ENCODE measurements at regions not wholly inside any gene's neighbourhood (a gene's known extent, or its start where the extent isn't known, plus 50 kb on each side); places are given as distances from the start of the nearest gene placed in this dataset.

DNA sequence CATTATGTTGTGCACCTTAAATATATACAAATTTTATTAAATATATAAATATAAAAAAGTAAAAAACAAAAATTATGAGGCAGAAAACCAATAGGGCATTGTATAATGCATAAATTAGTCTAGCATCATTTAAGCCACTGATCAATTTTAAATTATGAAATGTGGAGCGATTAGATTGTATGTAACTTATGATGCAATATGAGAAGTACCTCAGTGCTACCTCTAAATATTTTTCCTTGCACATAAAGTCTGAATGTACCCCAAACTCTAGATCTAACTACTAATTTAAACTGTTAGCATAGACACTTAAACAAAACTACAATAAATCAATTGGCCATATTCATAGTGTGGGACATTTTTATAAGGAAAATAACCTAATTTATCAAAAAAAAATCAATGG lies 1178.5 kb upstream of the MIR17HG start:
- no peak for DNase-seq (ENCODE audit: low spot score)

DNA sequence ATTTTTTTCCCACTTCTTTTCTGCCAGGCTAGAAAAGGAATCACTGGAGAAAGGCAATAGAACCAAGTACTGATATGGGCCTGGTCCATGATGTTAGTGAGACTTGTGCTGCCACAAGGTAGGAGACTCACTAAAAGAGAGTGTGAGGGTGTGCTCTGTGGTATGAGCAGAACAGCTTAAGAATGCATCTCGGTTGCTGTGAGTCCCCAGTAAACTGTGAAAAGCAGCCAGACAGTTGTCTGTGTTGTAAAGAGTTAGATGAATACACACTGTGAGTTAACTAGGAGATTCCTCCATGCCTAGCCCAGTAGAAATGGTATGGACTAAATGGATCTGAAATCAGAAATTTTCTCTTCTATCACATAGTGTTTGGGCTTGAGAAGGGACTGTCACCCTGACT lies 1177.3 kb upstream of the MIR17HG start:
- no peak for DNase-seq (ENCODE audit: low spot score)

DNA sequence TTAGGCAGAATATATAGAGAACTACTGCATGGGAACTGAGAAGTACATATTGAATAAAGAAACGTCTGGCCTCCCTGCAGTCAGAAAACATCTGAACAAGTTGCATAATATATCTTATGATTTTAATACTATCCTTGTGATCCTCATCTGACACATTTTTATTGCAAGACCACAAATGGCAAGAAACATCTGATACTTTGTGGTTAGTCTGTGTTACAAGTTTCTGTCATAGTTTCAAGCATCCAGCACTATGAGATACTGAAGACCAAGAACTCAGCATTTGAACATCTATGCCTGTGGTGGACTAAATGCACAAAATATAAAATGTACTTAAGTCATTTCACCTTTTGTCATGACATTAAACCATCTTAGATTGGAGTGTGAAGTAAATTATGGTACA lies 1175.8 kb upstream of the MIR17HG start:
- no peak for DNase-seq (ENCODE audit: low spot score)

DNA sequence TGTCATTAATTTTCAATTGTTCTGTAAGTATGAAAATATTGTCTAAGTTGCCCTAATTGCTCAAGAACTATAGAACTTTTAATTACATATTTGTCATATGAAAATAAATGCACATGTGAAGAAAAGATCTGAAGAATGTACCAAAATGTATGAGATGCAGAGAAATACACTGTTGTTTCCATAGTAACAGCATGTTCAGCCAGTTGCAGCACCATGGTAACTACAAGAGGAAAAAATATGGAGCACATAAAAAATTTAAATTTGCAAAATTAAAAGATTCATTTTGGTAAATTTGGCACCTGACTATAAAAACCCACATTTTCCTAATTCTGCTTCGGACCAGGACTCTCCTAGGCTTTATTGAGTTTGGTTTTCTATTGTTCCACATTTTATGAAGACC lies 1170.0 kb upstream of the MIR17HG start:
- DNase-seq (ENCODE audit: low spot score): no peak

DNA sequence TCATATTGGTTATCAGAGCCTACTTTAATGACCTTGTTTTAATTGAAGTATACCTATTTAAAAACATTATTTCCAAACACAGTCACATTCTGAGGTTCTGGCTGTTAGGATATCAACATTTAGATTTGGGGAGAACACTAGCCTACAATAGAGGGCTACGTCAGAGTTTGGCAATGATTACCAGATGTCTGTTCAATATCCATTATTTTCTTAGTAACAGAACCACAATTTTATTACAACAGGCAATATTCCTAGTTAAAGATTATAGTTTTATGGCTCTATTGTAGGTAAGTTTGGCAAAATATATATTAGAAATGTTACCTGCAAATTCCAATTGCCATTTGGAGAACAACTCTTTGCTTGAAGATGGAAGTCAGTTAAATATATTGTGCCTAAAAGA lies 1163.1 kb upstream of the MIR17HG start:
- DNase-seq (ENCODE audit: low spot score): no peak

DNA sequence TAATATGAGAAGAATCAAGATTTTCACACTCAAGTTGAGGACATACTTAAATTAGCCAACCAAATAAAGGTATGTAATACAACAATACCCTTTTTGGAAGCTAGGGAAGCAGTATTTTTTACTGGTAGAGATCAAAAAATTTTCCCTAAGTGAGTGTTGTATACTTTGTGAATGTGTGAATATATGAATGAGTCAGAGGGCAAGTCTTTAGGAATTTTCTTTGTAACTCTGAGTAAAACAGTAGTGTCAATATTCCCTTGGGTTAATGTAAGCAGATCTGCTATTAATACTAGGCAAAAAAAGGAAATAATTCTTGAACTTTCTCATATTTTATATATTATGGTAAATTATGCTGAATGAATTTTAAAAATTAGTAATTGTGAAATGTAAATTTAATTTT lies 1161.8 kb upstream of the MIR17HG start:
- DNase-seq (ENCODE audit: low spot score): no peak

DNA sequence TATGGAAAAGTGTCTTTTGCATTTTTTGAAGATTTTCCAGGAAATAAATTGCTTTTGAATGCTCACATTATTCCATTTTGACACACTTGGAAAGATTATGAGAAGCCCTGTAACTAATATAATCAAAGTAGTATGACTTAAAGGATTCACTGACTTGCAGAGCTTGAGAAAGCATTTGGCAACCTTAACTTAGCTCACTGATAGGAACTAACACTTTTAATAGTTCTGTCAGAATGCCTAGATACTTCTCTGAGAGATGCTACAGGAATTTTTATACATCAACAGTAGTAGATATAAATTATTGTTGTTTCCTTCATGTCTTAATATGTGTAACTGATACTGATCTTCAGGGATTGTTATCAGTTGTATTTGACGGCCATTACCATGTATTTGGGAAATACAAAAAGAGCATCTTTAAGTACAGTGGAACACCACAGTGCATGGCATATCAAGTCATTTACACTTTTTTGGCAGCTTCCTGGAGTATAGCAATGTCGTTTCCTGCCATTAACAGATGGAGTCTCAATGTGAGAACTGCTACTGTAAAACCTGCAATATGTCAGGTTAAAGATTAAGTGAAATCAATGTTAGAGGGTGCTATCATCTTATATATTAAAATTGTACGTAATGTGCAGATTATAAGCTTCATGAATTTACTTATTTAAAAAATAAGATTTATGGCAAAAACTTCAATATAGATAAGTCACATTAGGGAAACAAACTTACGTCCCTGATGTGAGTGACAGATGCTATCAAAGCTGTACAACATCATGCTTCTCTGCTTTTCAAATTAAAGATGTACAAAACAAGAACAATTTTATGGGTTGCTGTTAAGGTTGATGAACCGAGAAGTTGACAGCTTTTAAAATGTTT lies 1159.8 kb upstream of the MIR17HG start:
- DNase-seq (ENCODE audit: low spot score): no peak

DNA sequence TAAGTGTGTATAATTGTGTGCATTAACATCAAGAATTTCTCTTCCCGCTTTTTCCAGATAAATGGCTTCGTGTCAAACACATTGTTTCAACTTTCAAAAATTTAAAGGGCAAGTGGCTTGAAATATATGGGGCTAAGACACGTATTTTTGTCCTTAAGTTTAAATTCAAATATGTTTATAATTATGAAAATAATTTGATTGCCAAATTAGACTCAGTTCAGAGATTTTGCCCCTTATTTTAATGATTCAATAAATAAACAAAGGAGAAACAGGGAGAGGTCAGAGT lies 1159.2 kb upstream of the MIR17HG start:
- DNase-seq (ENCODE audit: low spot score): no peak

DNA sequence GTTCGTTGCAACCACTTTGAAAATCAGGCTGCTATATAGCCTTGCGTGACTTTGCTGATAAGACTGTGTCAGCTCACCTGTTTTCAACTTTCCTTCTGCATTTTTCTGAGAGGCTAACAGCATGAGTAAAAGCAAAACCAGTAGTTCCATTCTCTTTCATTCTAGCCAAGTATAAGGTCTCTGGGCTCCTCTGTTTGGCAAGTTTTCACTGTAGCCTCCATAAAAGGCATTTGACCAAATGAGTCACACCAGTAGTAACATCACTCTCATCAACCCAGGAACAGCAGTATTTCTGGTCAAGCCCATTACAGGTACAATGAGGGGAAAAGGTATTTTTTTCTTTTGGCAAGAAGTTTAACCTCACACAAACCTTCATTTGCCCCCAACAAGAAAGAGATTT lies 1149.8 kb upstream of the MIR17HG start:
- DNase-seq (ENCODE audit: low spot score): no peak

DNA sequence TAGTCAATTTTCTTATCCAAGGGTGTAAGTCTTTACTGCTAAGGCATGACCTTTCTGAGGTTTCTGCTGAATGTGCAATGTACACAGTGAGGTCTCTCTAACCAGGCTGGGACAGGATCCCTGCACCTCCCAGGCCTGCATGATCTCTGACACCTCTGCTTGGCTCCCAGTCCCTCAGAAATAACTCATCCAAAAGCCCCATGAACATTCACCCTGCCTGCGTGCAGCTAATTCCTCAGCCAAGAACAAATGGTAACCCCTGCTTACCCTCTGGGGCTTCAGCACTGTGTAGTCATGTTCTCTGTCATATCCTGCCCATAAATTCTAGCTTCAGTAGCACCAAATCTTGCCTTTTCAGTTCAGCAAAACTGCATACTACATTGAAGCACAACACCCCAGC lies 1146.3 kb upstream of the MIR17HG start:
- no peak for DNase-seq (ENCODE audit: low spot score)

DNA sequence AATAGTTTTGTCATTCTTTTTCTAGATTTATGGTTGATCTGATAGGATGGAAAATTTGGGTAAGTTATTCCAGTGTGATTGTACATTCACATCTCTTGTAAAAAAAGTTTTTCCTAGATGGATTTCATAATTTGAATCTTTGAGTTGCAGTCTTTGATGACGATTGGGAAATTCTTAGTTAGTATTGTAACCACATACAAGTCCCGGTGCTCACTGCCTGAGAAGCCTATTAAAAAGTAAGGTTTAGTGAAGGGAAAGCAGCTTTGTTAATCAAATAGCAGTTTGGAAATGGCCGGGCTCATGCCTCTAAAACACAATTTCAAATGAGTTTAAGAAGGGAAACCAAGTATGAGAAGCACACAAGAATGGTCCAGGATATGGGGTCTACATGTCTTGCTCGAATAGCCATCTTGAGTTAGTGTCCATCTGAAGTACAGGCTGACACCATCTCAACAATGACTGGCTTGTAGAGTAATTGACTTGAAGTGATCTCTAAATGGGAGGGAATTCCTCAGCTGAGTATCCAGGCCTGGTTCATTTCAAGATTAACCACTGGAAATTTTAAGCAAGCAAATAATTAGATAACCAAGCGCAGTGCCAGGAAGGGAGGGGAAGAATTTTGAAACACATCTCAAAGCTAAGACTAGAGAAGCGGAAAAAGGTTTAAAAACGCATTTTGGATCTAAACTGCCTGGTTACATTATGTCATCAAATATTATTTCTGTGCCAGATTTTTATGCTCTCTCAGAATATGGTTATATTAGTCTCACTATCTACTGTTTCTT lies 1145.6 kb upstream of the MIR17HG start:
- DNase-seq (ENCODE audit: low spot score): no peak

DNA sequence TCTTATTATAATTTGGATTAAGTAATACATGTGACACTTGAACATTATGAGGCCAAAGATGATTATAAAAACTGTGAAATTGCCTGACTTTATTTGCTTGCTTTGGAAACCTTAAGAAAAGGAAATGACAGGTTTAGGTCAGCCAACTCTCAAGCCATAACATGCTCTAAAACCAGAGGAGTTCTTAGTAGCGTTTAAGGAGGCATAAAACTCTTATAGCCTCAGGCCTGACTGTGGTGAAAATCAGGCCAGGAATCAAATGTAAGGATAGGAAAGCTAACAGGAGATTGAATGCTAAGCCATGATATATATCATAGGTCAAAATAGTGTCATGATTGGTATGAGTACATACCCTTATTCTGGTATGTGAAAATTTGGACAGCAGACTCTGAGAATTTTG lies 1142.4 kb upstream of the MIR17HG start:
- no peak for DNase-seq (ENCODE audit: low spot score)

DNA sequence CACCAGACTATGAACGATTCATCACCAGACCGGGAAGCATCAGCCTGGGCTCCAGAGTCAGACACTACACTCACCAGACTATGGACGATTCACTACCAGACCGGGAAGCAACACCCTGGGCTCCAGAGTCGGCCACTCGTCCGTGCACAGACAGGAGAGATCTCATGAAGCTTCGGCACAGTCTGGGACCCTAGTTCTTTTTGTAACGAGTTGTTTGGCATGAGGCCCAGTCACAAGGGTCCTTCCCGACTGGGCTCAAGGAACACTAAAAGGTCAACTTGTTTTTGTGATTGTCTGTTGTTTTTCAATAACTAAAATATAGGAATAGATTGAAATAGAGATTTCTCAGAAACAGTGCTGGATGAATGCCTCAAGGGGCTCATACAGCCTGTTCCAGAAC lies 1141.6 kb upstream of the MIR17HG start:
- no peak for DNase-seq (ENCODE audit: low spot score)

DNA sequence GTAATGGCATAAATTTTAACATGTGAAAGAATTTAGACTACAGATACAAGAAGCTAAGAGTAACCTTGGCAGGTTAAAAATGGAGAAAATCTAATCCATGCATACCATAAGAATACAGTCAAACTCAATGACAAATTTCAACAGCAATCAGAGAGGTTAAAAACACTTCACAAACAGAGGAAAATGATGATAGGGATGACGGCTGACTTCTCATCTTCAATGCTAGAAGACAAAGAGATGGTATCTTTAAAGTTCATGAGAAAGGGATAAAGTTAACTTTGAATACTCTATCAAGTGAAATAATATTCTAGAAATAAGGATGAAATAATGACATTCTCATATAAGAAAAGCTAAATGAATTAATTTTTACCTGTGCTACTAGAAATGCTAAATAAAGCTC lies 1130.2 kb upstream of the MIR17HG start:
- DNase-seq (ENCODE audit: low spot score): no peak

DNA sequence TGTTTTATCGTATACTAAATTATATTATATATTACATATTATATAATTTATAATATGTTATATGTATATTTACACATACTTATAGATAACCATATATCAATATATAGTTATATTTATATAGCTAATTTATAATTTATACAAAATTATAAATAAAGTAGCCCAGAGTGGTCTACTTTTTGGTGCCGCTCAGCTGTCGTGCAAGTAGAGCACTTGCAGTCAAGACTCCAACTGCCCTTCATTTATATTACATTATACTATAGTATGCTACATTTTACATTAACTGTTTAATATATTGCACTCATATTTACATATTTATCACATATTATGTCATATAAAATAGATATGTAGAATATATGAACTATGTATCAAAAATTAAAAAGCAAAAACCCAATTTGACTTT lies 1124.7 kb upstream of the MIR17HG start:
- no peak for DNase-seq (ENCODE audit: low spot score)

DNA sequence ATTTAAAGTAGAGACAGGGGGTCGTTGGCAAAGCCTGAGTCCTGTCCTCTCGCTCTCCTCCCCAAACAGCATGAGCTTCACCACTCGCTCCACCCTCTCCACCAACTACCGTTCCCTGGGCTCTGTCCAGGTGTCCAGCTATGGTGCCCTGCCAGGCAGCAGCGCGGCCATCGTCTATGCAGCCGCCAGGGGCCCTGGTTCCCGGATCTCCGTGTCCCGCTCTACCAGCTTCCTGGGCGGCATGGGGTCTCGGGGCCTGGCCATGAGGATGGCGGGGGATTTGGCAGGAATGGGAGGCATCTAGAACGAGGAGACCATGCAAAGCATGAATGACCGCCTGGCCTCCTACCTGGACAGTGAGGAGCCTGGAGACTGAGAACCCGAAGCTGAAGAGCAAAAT lies 1117.2 kb upstream of the MIR17HG start:
- DNase-seq (ENCODE audit: low spot score): no peak

DNA sequence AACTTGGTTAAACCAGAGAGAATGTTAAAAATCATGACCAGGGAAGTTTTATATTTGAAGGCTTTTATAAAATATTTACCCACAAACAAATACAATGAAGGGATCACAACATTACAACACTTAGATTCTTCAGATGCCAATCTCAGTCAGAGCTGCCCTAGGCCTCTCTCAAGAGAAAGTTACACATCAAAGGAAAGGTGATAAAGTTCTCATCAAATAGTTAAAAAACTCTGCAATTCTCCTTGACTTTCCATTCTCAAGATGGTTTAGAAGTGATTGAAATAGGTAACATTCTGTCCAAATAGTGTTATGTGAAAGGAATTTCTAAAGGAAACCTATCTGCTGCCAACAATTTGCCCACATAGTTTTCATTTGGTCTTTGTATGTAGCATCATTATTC lies 1115.2 kb upstream of the MIR17HG start:
- no peak for DNase-seq (ENCODE audit: low spot score)

DNA sequence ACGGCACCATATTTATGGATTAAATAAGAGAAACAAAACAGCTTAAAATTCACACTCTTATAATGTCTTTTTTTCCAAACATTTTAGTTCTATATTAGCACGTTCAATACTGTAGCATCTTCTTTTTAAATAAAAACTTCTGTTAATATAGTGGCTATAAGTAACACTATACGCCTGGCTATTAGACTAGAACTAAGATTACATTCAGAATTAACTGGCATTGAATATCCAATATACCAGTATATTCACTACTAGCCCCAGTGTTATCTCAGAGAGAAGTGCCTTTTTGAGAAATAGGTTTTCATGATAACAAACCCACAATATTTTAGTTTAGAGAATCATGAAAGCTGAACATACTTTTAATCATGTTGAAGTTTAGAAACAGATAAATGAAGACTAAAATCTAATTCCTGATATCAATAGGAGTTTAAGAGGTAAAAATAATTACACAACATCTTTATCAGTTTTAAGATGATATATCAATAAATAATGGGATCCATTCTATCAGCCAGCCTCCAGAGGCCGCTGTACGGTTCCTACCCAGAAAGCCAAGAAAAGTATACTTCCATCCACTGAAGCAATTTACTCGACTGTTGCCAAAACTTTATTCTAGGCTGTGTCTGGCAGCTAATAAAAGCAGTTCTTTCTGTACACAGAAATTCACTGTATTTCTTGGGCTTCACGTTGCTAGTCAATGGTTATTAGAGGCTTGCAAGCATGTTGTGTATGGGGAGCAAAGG lies 1113.4 kb upstream of the MIR17HG start:
- DNase-seq (ENCODE audit: low spot score): no peak

DNA sequence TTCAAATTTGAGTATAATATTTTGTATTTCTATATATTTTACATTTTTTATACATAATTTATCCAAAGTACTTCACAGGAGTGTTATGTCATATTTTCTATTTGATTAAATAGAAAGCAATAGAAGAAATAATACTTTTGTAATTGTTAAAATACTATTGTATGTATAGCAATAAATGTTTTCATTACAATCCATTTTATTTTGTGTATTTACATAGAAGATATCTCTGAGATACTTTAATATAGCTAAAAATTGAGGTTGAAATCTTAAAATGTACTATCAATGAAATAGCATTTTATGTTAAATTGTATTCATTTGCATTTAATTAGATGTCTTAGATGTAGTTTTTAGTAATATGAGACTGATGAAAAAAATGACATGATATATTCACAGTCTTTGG lies 1109.6 kb upstream of the MIR17HG start:
- DNase-seq (ENCODE audit: low spot score): no peak

DNA sequence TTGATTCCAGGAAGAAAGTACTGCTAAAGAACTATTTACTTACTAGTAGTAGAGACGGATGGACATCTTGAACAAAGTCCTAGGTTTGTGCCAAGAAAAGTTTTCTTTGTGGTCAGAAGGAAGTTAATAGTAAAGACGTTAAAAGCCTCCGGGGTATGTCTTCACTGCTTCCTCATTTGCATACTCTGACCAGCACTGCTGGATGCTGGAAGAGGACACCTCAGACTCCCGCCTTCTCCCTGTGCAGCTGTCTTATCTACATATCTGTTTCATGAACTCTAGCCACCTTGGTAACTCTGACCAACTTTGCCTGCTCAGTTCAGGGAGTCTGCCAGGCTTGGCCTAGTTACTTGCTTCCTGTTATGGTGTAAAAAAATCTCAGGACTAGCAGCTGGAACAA lies 1109.1 kb upstream of the MIR17HG start:
- no peak for DNase-seq (ENCODE audit: low spot score)

DNA sequence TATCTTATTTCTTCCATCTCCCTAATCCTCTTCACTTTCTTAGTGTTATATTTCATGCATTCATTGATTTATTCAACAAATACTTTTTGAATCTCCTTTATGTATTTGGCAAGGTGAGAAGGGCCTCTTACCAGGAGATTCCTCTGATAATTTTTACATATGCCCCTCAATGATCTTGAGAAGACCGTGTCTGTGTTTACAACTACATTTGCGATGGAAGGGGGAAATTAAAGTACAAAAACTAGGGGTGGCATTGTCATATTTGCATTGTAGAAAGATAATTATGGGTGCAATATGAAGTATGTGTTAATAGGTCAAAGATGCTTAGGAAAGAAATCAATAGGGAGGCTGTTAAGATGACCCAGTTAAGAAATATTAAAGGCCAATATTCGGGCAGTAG lies 1108.4 kb upstream of the MIR17HG start:
- DNase-seq (ENCODE audit: low spot score): no peak

DNA sequence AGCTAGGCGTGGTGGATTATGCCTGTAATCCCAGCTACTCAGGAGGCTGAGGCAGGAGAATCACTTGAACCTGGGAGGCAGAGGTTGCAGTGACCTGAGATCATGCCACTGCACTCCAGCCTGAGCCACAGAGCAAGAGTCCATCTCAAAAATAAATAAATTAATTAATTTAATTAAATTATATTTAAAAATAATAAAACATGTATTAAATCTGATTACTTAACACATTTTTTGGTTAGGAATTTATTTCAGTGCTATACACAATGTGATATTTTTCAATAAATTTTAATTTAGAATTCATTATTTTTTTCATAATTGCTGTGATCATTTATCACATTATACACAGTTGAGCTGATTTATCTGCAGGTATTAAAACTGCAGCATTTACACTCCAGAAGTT lies 1101.5 kb upstream of the MIR17HG start:
- DNase-seq (ENCODE audit: low spot score): no peak

DNA sequence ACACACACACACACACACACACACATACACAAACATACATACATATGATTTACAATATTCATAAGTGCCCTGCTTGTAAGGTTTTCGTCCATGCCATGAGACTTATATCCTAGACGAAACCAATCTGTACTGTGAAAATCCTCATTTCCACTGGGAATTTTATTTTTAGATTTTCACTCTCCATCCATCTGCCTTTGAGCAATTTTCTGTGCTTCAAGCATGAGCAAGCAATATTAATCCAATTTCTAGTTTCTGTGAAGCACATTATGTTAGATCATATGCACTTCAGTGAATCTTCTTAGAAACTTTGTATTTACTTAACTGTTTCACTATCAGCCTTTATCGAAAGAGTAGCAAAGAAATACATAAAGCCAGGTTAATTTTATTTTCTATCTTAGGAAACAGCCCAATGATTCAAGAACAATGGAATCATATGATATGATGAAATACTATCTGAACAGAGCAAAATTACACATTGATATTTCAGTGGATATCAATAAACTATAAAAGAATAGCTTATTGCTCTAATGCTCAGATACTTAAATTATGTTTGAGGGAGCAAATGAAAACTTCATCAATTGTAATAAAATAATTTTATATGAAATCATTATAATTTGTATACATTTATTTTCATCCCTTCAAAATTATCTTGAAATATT lies 1100.7 kb upstream of the MIR17HG start:
- DNase-seq (ENCODE audit: low spot score): no peak

Measured in CD4-positive, alpha-beta T cell treated with Interleukin-15 for 4 hours (primary cell).